ENCODE measurements at regions not wholly inside any gene's neighbourhood (a gene's known extent, or its start where the extent isn't known, plus 50 kb on each side); places are given as distances from the start of the nearest gene placed in this dataset.

DNA sequence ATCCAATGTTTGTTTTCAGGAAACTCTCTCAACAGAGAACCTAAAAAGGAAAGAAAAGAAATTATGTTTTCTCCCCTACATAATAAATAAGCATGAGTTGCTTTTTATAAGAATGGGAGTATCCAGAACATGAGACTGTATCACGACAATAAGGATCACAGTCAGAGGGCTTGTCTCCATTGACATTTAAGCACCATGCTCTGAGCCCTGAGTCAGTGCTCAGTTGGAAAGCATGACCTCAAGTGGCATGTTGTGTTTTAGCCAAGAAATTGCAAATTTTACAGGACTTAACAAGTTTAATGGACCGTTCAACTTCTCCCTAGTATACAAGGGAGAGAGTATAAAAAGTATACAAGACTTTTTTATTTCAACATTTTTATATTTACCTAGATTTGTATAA, 431.6 kb downstream of the GJA1 start:
- Histone ChIP-seq H3K4me1 (ENCODE audit: control insufficient read depth, insufficient read depth, low read length) (peaks cover 3% of the 10 kb centered on the region), H3K36me3 (ENCODE audit: control insufficient read depth, insufficient read depth, low read length) (no peaks in the 10 kb centered on the region), H3K27ac (ENCODE audit: insufficient read depth, low read depth, low read length, poor library complexity, severe bottlenecking) (peak overlapping the region; percentile 42), H3K4me3 (ENCODE audit: insufficient read depth, low read depth, low read length) (no peak overlapping the region), H3K9me3 (ENCODE audit: control insufficient read depth, low read length) (no peaks in the 10 kb centered on the region), H3K27me3 (ENCODE audit: control insufficient read depth, insufficient read depth, low read length, poor library complexity, severe bottlenecking) (no peaks in the 10 kb centered on the region)
- WGBS, 2 experiments, result 50 to 52% methylated on average over 1 of the region's 2 CpGs

DNA sequence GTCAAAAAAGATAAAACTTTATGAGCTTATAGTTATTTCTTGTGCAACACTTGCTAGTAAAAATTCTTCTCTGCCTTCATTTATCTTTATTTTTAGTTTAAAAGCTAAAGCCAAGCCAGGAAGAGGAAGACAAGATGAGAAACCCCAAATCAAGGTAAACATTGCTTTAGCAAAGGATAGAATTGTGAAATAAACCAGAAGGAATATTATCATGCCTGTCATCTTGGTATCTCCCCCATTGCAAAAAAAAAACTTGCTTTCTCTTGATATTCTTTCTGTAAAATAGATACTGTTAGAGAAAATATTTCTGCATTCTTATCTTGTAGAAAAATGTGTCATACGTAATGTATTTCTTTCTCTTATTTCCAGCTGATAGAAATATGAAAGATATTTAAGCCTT, 432.8 kb downstream of the GJA1 start:
- 100% methylated on average over 1 of the region's 1 CpG; no CpG with 5 or more reads in 1 of the 2 experiments for WGBS, 2 experiments

DNA sequence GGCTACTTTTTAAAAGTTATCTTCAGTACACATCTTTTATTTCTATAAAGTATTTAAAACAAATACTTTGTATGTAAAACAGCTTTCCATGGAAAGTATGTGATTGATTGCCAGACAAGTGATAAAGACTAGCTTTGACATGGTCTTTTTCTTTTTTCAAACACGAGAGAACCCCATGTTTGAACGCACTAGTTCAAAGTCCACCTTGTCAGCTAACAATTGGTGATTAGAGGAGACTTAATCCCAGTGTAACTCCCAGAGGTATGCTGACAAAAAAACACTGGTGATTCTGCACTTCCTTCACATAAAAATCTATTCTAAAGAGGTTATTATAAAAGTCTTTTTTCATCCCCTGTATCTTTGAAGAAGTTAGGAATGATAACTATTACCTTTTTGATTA, 438.1 kb downstream of the GJA1 start:
- no peaks in the 10 kb centered on the region for H3K36me3 ChIP-seq (ENCODE audit: control insufficient read depth, insufficient read depth, low read length)
- H3K4me1 ChIP-seq (ENCODE audit: control insufficient read depth, insufficient read depth, low read length), result no peaks in the 10 kb centered on the region
- no peaks in the 10 kb centered on the region for H3K27me3 ChIP-seq (ENCODE audit: control insufficient read depth, insufficient read depth, low read length, poor library complexity, severe bottlenecking)
- no peaks in the 10 kb centered on the region for H3K9me3 ChIP-seq (ENCODE audit: control insufficient read depth, low read length)
- no peak overlapping the region for H3K4me3 ChIP-seq (ENCODE audit: insufficient read depth, low read depth, low read length)
- WGBS, 2 experiments, result 84 to 90% methylated on average over 2 of the region's 2 CpGs
- H3K27ac ChIP-seq (ENCODE audit: insufficient read depth, low read depth, low read length, poor library complexity, severe bottlenecking), result no peak overlapping the region

More for the DNA sequence above, 432.8 kb downstream of the GJA1 start:
- Histone ChIP-seq H3K9me3 (ENCODE audit: control insufficient read depth, low read length) (no peaks in the 10 kb centered on the region), H3K27ac (ENCODE audit: insufficient read depth, low read depth, low read length, poor library complexity, severe bottlenecking) (no peak overlapping the region), H3K36me3 (ENCODE audit: control insufficient read depth, insufficient read depth, low read length) (no peaks in the 10 kb centered on the region), H3K27me3 (ENCODE audit: control insufficient read depth, insufficient read depth, low read length, poor library complexity, severe bottlenecking) (no peaks in the 10 kb centered on the region), H3K4me1 (ENCODE audit: control insufficient read depth, insufficient read depth, low read length) (peaks cover 3% of the 10 kb centered on the region), H3K4me3 (ENCODE audit: insufficient read depth, low read depth, low read length) (no peak overlapping the region)

DNA sequence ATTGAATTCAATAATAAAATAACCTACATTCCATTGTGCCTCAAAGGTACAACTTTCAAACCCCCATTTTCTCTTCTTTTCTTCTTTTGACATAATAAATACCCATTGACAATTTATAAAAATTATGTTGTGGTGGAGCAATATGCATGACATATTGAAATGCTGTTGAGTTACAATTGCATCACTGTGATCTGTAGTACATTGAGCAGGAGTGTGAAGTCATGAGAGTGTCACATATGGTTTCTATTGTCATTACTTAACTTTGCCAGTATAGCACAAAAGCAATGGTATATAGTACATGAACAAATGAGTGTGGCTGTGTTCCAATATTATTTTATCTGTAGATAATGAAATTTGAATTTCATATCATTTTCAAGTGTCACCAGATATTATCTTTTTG, 441.3 kb downstream of the GJA1 start:
- Histone ChIP-seq H3K9me3 (ENCODE audit: control insufficient read depth, low read length) (no peaks in the 10 kb centered on the region), H3K36me3 (ENCODE audit: control insufficient read depth, insufficient read depth, low read length) (no peaks in the 10 kb centered on the region), H3K27ac (ENCODE audit: insufficient read depth, low read depth, low read length, poor library complexity, severe bottlenecking) (no peak overlapping the region), H3K27me3 (ENCODE audit: control insufficient read depth, insufficient read depth, low read length, poor library complexity, severe bottlenecking) (no peaks in the 10 kb centered on the region), H3K4me1 (ENCODE audit: control insufficient read depth, insufficient read depth, low read length) (no peaks in the 10 kb centered on the region), H3K4me3 (ENCODE audit: insufficient read depth, low read depth, low read length) (no peak overlapping the region)

DNA sequence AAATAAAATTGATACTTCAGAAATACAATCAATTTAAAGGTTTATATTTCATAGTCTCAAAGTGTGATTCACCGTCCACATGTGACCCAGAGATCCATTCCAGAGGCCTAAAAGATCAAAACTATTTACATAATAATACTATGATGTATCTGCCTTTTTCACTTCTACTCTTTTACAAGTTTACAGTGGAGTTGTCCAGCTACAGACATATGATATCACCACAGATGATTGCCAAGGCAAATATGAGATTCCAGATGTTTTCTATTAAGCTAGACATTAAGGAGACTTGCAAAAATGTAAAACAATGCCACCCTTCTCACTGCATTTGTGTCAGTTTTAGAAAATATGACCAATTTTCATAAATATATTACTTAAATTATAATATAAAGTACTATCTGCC, 443.7 kb downstream of the GJA1 start:
- Histone ChIP-seq H3K4me3 (ENCODE audit: insufficient read depth, low read depth, low read length) (no peak overlapping the region), H3K4me1 (ENCODE audit: control insufficient read depth, insufficient read depth, low read length) (no peaks in the 10 kb centered on the region), H3K27me3 (ENCODE audit: control insufficient read depth, insufficient read depth, low read length, poor library complexity, severe bottlenecking) (no peaks in the 10 kb centered on the region), H3K9me3 (ENCODE audit: control insufficient read depth, low read length) (no peaks in the 10 kb centered on the region), H3K36me3 (ENCODE audit: control insufficient read depth, insufficient read depth, low read length) (no peaks in the 10 kb centered on the region), H3K27ac (ENCODE audit: insufficient read depth, low read depth, low read length, poor library complexity, severe bottlenecking) (no peak overlapping the region)
- WGBS, 2 experiments, result 100% methylated on average over 1 of the region's 1 CpG

DNA sequence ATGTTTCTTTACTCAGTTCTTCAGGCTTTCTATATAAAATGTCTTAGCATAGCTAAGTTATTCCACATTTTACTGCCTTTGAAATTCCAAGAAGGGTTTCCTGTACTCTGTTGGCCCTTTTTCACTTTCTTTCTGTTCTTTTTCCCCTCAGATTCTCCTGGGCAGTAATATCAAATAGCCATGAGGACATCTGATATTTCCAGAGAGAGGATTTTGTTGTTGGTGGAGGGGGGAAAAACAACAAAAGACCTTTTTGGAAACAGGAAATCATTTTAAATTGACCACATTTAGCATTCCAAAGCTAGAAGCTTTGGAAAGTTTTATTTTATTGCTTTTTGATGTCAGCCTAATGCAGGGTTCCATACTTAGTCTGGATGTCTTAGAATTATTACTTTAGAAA, 445.4 kb downstream of the GJA1 start:
- H3K27ac ChIP-seq (ENCODE audit: insufficient read depth, low read depth, low read length, poor library complexity, severe bottlenecking), result no peak overlapping the region
- no peaks in the 10 kb centered on the region for H3K27me3 ChIP-seq (ENCODE audit: control insufficient read depth, insufficient read depth, low read length, poor library complexity, severe bottlenecking)
- H3K36me3 ChIP-seq (ENCODE audit: control insufficient read depth, insufficient read depth, low read length), result no peaks in the 10 kb centered on the region
- H3K4me3 ChIP-seq (ENCODE audit: insufficient read depth, low read depth, low read length), result no peak overlapping the region
- no peaks in the 10 kb centered on the region for H3K4me1 ChIP-seq (ENCODE audit: control insufficient read depth, insufficient read depth, low read length)
- no peaks in the 10 kb centered on the region for H3K9me3 ChIP-seq (ENCODE audit: control insufficient read depth, low read length)

DNA sequence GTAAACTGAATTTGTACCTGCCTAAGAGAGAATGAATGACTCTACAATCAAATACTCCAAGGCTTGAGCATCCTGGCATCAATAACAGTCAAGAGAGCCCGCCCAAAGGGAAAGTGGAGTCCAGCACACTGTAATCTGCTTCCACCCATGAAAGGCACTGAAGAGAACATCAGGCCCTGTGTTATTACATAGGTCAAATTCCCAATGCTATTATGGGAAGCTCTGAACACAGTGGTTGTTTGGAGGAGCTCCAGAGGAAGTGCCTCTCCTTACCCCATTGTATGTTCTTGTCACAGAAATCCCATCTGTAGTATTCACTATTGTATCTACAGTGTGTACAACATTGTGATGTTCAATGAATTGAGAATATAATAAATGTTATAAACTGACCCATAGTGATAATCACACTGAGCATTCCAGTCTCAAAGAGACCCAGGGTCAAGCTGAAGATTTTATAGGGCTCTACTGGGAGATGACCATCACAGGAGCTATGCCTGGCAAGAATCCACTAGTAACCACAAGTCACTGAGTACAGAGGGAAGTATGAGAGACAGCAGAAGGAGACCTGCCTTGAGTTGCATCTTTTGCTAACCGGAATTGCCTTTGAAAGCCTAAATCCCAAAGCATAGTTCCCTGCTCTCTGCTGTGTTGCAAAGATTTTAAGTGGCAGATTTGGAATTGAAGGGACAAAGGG, 446.7 kb downstream of the GJA1 start:
- H3K4me1 ChIP-seq (ENCODE audit: control insufficient read depth, insufficient read depth, low read length), result no peaks in the 10 kb centered on the region
- no peaks in the 10 kb centered on the region for H3K36me3 ChIP-seq (ENCODE audit: control insufficient read depth, insufficient read depth, low read length)
- H3K27ac ChIP-seq (ENCODE audit: insufficient read depth, low read depth, low read length, poor library complexity, severe bottlenecking), result no peak overlapping the region
- H3K27me3 ChIP-seq (ENCODE audit: control insufficient read depth, insufficient read depth, low read length, poor library complexity, severe bottlenecking), result no peaks in the 10 kb centered on the region
- no peak overlapping the region for H3K4me3 ChIP-seq (ENCODE audit: insufficient read depth, low read depth, low read length)
- WGBS, 2 experiments, result 96 to 97% methylated on average over 2 of the region's 2 CpGs
- no peaks in the 10 kb centered on the region for H3K9me3 ChIP-seq (ENCODE audit: control insufficient read depth, low read length)

DNA sequence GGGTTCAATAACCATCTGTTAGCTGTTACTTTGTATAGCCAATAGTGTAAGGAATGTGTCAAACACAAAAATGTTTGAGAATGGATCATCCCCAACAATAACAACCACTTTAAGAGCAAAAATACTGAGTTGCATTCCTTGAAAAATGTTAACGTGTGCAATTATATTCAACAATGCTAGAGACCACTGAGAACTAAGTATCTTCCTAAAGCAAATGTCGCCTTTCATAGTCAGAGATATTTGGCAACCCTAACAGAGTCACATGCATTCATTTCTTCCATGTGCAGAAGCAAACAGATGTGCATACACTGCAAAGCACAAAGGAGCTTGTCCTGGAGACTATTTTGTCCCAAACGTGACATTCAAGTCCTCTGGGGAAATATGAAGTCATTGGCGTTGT, 448.6 kb downstream of the GJA1 start:
- 94% methylated on average over 4 of the region's 4 CpGs for WGBS, 2 experiments
- H3K9me3 ChIP-seq (ENCODE audit: control insufficient read depth, low read length), result no peaks in the 10 kb centered on the region
- H3K27me3 ChIP-seq (ENCODE audit: control insufficient read depth, insufficient read depth, low read length, poor library complexity, severe bottlenecking), result no peaks in the 10 kb centered on the region

DNA sequence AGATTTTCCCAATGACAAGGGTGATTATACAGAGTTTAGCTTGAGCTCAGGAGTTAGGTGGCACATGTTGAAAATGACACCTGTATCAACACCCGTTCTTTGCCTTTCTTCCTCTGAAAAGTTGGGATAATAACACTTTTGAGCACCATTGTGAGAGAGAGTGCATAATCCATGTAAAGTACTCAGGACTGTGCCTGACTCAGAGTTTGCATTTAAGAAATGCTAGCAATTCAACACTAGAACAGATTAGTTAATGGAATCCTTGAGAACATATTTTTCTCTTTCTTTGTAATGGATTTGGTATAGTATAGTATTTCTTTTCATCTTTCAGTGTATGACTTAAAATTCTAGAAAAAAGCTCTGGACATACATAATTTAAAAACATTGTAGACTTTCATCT, 449.2 kb downstream of the GJA1 start:
- no peaks in the 10 kb centered on the region for H3K4me1 ChIP-seq (ENCODE audit: control insufficient read depth, insufficient read depth, low read length)
- no peaks in the 10 kb centered on the region for H3K27me3 ChIP-seq (ENCODE audit: control insufficient read depth, insufficient read depth, low read length, poor library complexity, severe bottlenecking)
- no peaks in the 10 kb centered on the region for H3K9me3 ChIP-seq (ENCODE audit: control insufficient read depth, low read length)
- H3K36me3 ChIP-seq (ENCODE audit: control insufficient read depth, insufficient read depth, low read length), result no peaks in the 10 kb centered on the region
- 78 to 93% methylated on average over 1 of the region's 1 CpG for WGBS, 2 experiments
- no peak overlapping the region for H3K4me3 ChIP-seq (ENCODE audit: insufficient read depth, low read depth, low read length)
- H3K27ac ChIP-seq (ENCODE audit: insufficient read depth, low read depth, low read length, poor library complexity, severe bottlenecking), result no peak overlapping the region

More for the DNA sequence above, 448.6 kb downstream of the GJA1 start:
- Histone ChIP-seq H3K4me3 (ENCODE audit: insufficient read depth, low read depth, low read length) (no peak overlapping the region), H3K36me3 (ENCODE audit: control insufficient read depth, insufficient read depth, low read length) (no peaks in the 10 kb centered on the region), H3K27ac (ENCODE audit: insufficient read depth, low read depth, low read length, poor library complexity, severe bottlenecking) (no peak overlapping the region), H3K4me1 (ENCODE audit: control insufficient read depth, insufficient read depth, low read length) (no peaks in the 10 kb centered on the region)

DNA sequence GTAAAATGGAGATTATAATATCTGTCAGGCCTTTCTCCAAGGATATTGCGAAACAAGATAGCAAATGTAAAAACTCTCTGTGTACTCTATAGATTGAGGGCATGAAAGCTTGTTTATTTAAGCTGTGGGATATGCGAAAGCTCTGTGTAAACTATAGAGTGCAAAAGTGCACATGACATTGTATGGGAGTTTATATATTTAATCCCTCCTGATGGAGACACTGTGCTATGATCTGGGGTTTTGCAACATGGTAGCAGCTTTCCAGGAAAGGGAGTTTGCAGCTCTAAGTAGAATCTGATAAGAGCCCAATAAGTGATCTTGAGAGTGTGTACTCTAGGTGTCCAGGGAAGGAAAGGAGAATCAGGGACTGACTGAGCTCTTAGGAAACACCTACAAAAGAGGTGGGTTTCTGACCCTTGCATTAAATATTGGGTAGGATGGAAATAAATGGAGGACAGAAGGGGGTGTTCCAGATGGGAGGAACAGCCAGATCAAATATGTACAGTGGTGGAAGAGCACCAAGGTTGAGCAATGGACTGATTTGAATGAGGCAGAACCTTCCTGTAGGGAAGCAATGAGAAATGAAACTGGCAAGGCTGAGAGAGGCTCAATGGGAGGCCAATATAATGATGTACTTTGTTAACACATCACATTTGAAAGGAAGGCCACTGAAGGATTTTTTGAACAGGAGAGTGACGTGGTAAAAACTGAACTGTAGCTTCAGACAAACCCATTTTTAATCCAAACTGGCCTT, 450.1 kb downstream of the GJA1 start:
- no peak overlapping the region for H3K27ac ChIP-seq (ENCODE audit: insufficient read depth, low read depth, low read length, poor library complexity, severe bottlenecking)
- no peak overlapping the region for H3K4me3 ChIP-seq (ENCODE audit: insufficient read depth, low read depth, low read length)
- no peaks in the 10 kb centered on the region for H3K36me3 ChIP-seq (ENCODE audit: control insufficient read depth, insufficient read depth, low read length)
- no peaks in the 10 kb centered on the region for H3K27me3 ChIP-seq (ENCODE audit: control insufficient read depth, insufficient read depth, low read length, poor library complexity, severe bottlenecking)
- H3K9me3 ChIP-seq (ENCODE audit: control insufficient read depth, low read length), result no peaks in the 10 kb centered on the region
- 94 to 96% methylated on average over 3 of the region's 3 CpGs for WGBS, 2 experiments
- no peaks in the 10 kb centered on the region for H3K4me1 ChIP-seq (ENCODE audit: control insufficient read depth, insufficient read depth, low read length)
